ENCODE measurements at regions not wholly inside any gene's neighbourhood (a gene's known extent, or its start where the extent isn't known, plus 50 kb on each side); places are given as distances from the start of the nearest gene placed in this dataset.
"Not testable (repeated sequence)": the region's sequence is repeated elsewhere in the genome, so short reads cannot be mapped to it uniquely, and the experiment has no call there.

GRCh38 chrX:39688576-39689375 is 409.0 kb downstream of the BCOR start:
- peak; percentile 29 for DNase-seq

- DNase-seq = no peak
Observed at GRCh38 chrX:39689376-39690104, 408.2 kb downstream of the BCOR start.

GRCh38 chrX:39690541-39691415 is 407.0 kb downstream of the BCOR start:
- DNase-seq = no peak

GRCh38 chrX:39691724-39692123 is 406.0 kb downstream of the BCOR start:
- no peak for DNase-seq

- DNase-seq = no peak
Observed at GRCh38 chrX:39692796-39693195, 405.0 kb downstream of the BCOR start.

GRCh38 chrX:39693298-39693697 is 404.5 kb downstream of the BCOR start:
- no peak for DNase-seq

- not testable (repeated sequence) for DNase-seq
Observed at GRCh38 chrX:39702636-39703035, 395.1 kb downstream of the BCOR start.

GRCh38 chrX:39703307-39703706 is 394.5 kb downstream of the BCOR start:
- DNase-seq = no peak

GRCh38 chrX:39704590-39704989 is 393.2 kb downstream of the BCOR start:
- DNase-seq = no peak

- DNase-seq = no peak
Observed at GRCh38 chrX:39705290-39705689, 392.5 kb downstream of the BCOR start.

GRCh38 chrX:39709364-39709763 is 388.4 kb downstream of the BCOR start:
- no peak for DNase-seq

GRCh38 chrX:39709812-39710211 is 387.9 kb downstream of the BCOR start:
- no peak for DNase-seq

- DNase-seq = no peak
Observed at GRCh38 chrX:39710776-39711175, 387.0 kb downstream of the BCOR start.

GRCh38 chrX:39714471-39714870 is 383.3 kb downstream of the BCOR start:
- no peak for DNase-seq

- no peak for DNase-seq
Observed at GRCh38 chrX:39716401-39716800, 381.4 kb downstream of the BCOR start.

- no peak for DNase-seq
Observed at GRCh38 chrX:39716802-39717540, 380.8 kb downstream of the BCOR start.

- no peak for DNase-seq
Observed at GRCh38 chrX:39718981-39719380, 378.8 kb downstream of the BCOR start.

- no peak for DNase-seq
Observed at GRCh38 chrX:39720945-39721344, 376.8 kb downstream of the BCOR start.

GRCh38 chrX:39721566-39722279 is 376.0 kb downstream of the BCOR start:
- no peak for DNase-seq

GRCh38 chrX:39724544-39724943 is 373.2 kb downstream of the BCOR start:
- DNase-seq = no peak

- no peak for DNase-seq
Observed at GRCh38 chrX:39725114-39725513, 372.6 kb downstream of the BCOR start.
